DND-41 (cell line): ENCODE measurements at regions not wholly inside any gene's neighbourhood (a gene's known extent, or its start where the extent isn't known, plus 50 kb on each side); places are given as distances from the start of the nearest gene placed in this dataset.
A peak's percentile ranks its signal among the peaks of the same experiment; 100 is the strongest.

Experiments
- ATAC-seq: fragments of 200-7000 bp; cut with Tn5 transposase; 3 replicates; pipeline ENCODE4 v1.9.1; 2021; ENCODE audit warnings: low read depth; ENCODE audit not compliant: insufficient read depth
- DNase-seq: peaks from one replicate; pipeline ENCODE4 v3.0.0-alpha.2; 2020
- H2AFZ ChIP-seq: 2 replicates; pipeline ENCODE4 v1.6.0; 2012; ENCODE audit warnings: low read depth, low read length
- H3K27ac ChIP-seq: 2 replicates; pipeline ENCODE4 v1.5.1; 2012; ENCODE audit warnings: low read length, inconsistent platforms
- H3K27me3 ChIP-seq: fragments of 200-600 bp; sonication (generic); 2 replicates; pipeline ENCODE4 v1.6.0; 2012; ENCODE audit warnings: low read length, mild to moderate bottlenecking, inconsistent platforms; ENCODE audit not compliant: insufficient read depth, poor library complexity
- H3K36me3 ChIP-seq: 2 replicates; pipeline ENCODE4 v1.5.1; 2012; ENCODE audit warnings: low read length, inconsistent platforms; ENCODE audit not compliant: insufficient read depth
- H3K4me1 ChIP-seq: 2 replicates; pipeline ENCODE4 v1.5.1; 2012; ENCODE audit warnings: mild to moderate bottlenecking, low read length; ENCODE audit not compliant: insufficient read depth
- H3K4me2 ChIP-seq: 2 replicates; pipeline ENCODE4 v1.6.0; 2012; ENCODE audit warnings: mild to moderate bottlenecking, moderate library complexity, low read length, inconsistent platforms; ENCODE audit not compliant: insufficient read depth
- H3K4me3 ChIP-seq, 2 experiments: fragments of 200-600 bp in 1 of 2; shearing (Covaris generic) in 1 of 2; 2 replicates each; pipeline ENCODE4 v1.5.1; 2012 to 2016; ENCODE audit warnings: inconsistent platforms in 2 of 2, low read length in 2 of 2, mild to moderate bottlenecking in 2 of 2, low read depth in 1 of 2, moderate library complexity in 1 of 2
- H3K79me2 ChIP-seq: 2 replicates; pipeline ENCODE4 v1.6.0; 2012; ENCODE audit warnings: low read length, inconsistent platforms; ENCODE audit not compliant: insufficient read depth
- H3K9ac ChIP-seq: 2 replicates; pipeline ENCODE4 v1.6.0; 2012; ENCODE audit warnings: low read depth, mild to moderate bottlenecking, inconsistent platforms, low read length, moderate library complexity
- H3K9me3 ChIP-seq: 2 replicates; pipeline ENCODE4 v1.5.1; 2012; ENCODE audit warnings: low read length, moderate library complexity, mild to moderate bottlenecking, inconsistent platforms; ENCODE audit not compliant: insufficient read depth, severe bottlenecking
- H4K20me1 ChIP-seq: 2 replicates; pipeline ENCODE4 v1.6.0; 2012; ENCODE audit warnings: low read length; ENCODE audit not compliant: insufficient read depth
- CTCF ChIP-seq: IDR thresholded peaks from 2 replicates; pipeline ENCODE4 v1.5.1; 2012; ENCODE audit warnings: borderline replicate concordance, low read length, moderate library complexity, mild to moderate bottlenecking; ENCODE audit not compliant: poor library complexity, severe bottlenecking; ENCODE audit errors: extremely low read depth
- EZH2 ChIP-seq: IDR thresholded peaks from 3 replicates; pipeline ENCODE4 v1.6.1; 2012; ENCODE audit warnings: borderline replicate concordance, low read depth, mild to moderate bottlenecking, moderate library complexity, low read length, inconsistent platforms; ENCODE audit not compliant: severe bottlenecking

- peak overlapping the region; percentile 67 for H3K4me2 ChIP-seq
- DNase-seq (no peak), ATAC-seq (no peak; the same call in 1 of the 3 replicates)
- H3K4me3 ChIP-seq, result peak overlapping the region in 1 of 2 experiments; percentile 49; a peak in 2 of 4 replicates
- peak overlapping the region; percentile 56 for H3K9ac ChIP-seq
- H3K36me3 ChIP-seq, result no peaks in the 10 kb centered on the region
- peak overlapping the region; percentile 65 for H2AFZ ChIP-seq
- no peaks in the 10 kb centered on the region for H3K9me3 ChIP-seq
- H4K20me1 ChIP-seq, result no peaks in the 10 kb centered on the region
- H3K79me2 ChIP-seq, result no peaks in the 10 kb centered on the region
- H3K27me3 ChIP-seq, result no peaks in the 10 kb centered on the region
- peaks cover 29% of the 10 kb centered on the region for H3K4me1 ChIP-seq
- TF ChIP-seq CTCF, result no peak
- TF ChIP-seq EZH2, result no peak
- peak overlapping the region; percentile 84 for H3K27ac ChIP-seq
Measured at GRCh38 chr12:46523446-46523845, 150.9 kb upstream of the SLC38A2 start.

- Histone ChIP-seq H3K4me2 (no peak overlapping the region), H3K36me3 (no peaks in the 10 kb centered on the region), H3K27ac (no peak overlapping the region), H2AFZ (no peak overlapping the region), H3K79me2 (no peaks in the 10 kb centered on the region), H3K9me3 (no peaks in the 10 kb centered on the region), H3K9ac (no peak overlapping the region), H3K4me3 (no peak overlapping the region), H4K20me1 (no peaks in the 10 kb centered on the region), H3K4me1 (peaks cover 34% of the 10 kb centered on the region), H3K27me3 (no peaks in the 10 kb centered on the region)
- ATAC-seq, result no peak
- no peak for DNase-seq
- TF ChIP-seq EZH2, result no peak
- TF ChIP-seq CTCF, result no peak
Measured at GRCh38 chr12:46522071-46522470, 149.5 kb upstream of the SLC38A2 start.

- no peak overlapping the region for H3K27ac ChIP-seq
Measured at GRCh38 chr12:46521145-46521544, 148.6 kb upstream of the SLC38A2 start.

More at GRCh38 chr12:46521145-46521544, 148.6 kb upstream of the SLC38A2 start:
- Histone ChIP-seq H3K36me3 (no peaks in the 10 kb centered on the region), H3K9me3 (no peaks in the 10 kb centered on the region), H3K4me3 (no peak overlapping the region), H3K79me2 (no peaks in the 10 kb centered on the region), H3K9ac (no peak overlapping the region), H2AFZ (no peak overlapping the region), H3K27me3 (no peaks in the 10 kb centered on the region), H3K4me2 (no peak overlapping the region), H3K4me1 (peaks cover 38% of the 10 kb centered on the region), H4K20me1 (no peaks in the 10 kb centered on the region)
- no peak for ATAC-seq
- TF ChIP-seq CTCF (no peak), EZH2 (no peak)
- DNase-seq, result no peak
